K562 (cell line): ENCODE measurements at regions not wholly inside any gene's neighbourhood (a gene's known extent, or its start where the extent isn't known, plus 50 kb on each side); places are given as distances from the start of the nearest gene placed in this dataset.

Experiments
- FOS ChIP-seq: IDR thresholded peaks from 3 replicates; pipeline ENCODE4 v1.6.1; 2011; ENCODE audit not compliant: insufficient read length; ENCODE audit errors: extremely low read depth
- HNRNPLL ChIP-seq: fragments of 200-400 bp; formaldehyde crosslinking; IDR thresholded peaks from 2 replicates; pipeline ENCODE4 v1.6.1; 2017; ENCODE audit warnings: low read length, low read depth, mild to moderate bottlenecking; ENCODE audit not compliant: poor library complexity, severe bottlenecking
- JUND ChIP-seq, 2 experiments: IDR thresholded peaks; 2 replicates in 1 of 2; 3 replicates in 1 of 2; pipeline ENCODE4 v1.6.1; 2011; ENCODE audit warnings: borderline replicate concordance in 2 of 2, low read depth in 2 of 2, low read length in 2 of 2, improper control_type of control experiment in 1 of 2, missing biosample characterization in 1 of 2, missing genetic modification characterization in 1 of 2, missing genetic modification reagents in 1 of 2
- POLR2A ChIP-seq: fragments of 450-650 bp; conservative IDR thresholded peaks from 2 replicates; pipeline ENCODE4 v1.6.1; 2016
- TEAD2 ChIP-seq: fragments of 450-650 bp; IDR thresholded peaks from 2 replicates; pipeline ENCODE4 v1.6.1; 2016; ENCODE audit warnings: missing genetic modification characterization, control low read depth, missing compliant biosample characterization
- TEAD4 ChIP-seq, 2 experiments: sonication (generic) in 1 of 2; formaldehyde crosslinking in 1 of 2; IDR thresholded peaks; 2 replicates each; pipeline versions ENCODE4 v1.6.1 to v1.8.0; 2012 to 2022; ENCODE audit warnings: borderline replicate concordance in 1 of 2, inconsistent platforms in 1 of 2, low read length in 1 of 2, mild to moderate bottlenecking in 1 of 2, missing genetic modification reagents in 1 of 2
- ZFPM2 ChIP-seq: fragments of 250-450 bp; sonication (Bioruptor Pico); IDR thresholded peaks from 2 replicates; pipeline ENCODE4 v1.5.1; 2022; ENCODE audit warnings: mild to moderate bottlenecking
- ZNF507 ChIP-seq: conservative IDR thresholded peaks from 2 replicates; pipeline ENCODE4 v1.6.1; 2017; ENCODE audit warnings: missing genetic modification characterization, missing compliant biosample characterization
- ZNF512 ChIP-seq: IDR thresholded peaks from 2 replicates; pipeline ENCODE4 v1.6.1; 2016; ENCODE audit warnings: missing genetic modification characterization, missing compliant biosample characterization
- ZNF57 ChIP-seq: fragments of 450-650 bp; formaldehyde crosslinking; IDR thresholded peaks from 2 replicates; pipeline ENCODE4 v1.4.0; 2020; ENCODE audit warnings: mild to moderate bottlenecking, moderate library complexity
- ZNF586 ChIP-seq: fragments of 450-650 bp; formaldehyde crosslinking; conservative IDR thresholded peaks from 2 replicates; pipeline ENCODE4 v1.4.0; 2020; ENCODE audit warnings: mild to moderate bottlenecking, moderate library complexity
- TF ChIP-seq, protein P1 (sequence below), 3 experiments: IDR thresholded peaks in 2 of 3; conservative IDR thresholded peaks in 1 of 3; 2 replicates each; pipeline ENCODE4 v1.5.1; 2011 to 2012; ENCODE audit warnings: low read length in 3 of 3, mild to moderate bottlenecking in 3 of 3, control low read depth in 2 of 3, improper control_type of control experiment in 1 of 3, inconsistent platforms in 1 of 3, low read depth in 1 of 3, mixed read lengths in 1 of 3, moderate library complexity in 1 of 3; ENCODE audit not compliant: insufficient read depth in 2 of 3
- TF ChIP-seq, protein P2 (sequence below), 3 experiments: fragments of 200-800 bp in 1 of 3; fragments of 250-450 bp in 1 of 3; fragments of 450-650 bp in 1 of 3; sonication (Bioruptor Pico) in 1 of 3; sonication (Bioruptor generic) in 1 of 3; formaldehyde crosslinking in 1 of 3; IDR thresholded peaks; 2 replicates each; pipeline versions ENCODE4 v1.6.1 to v1.8.0; 2016 to 2022; ENCODE audit warnings: mild to moderate bottlenecking in 2 of 3, missing genetic modification characterization in 2 of 3, missing compliant biosample characterization in 1 of 3, moderate library complexity in 1 of 3

DNA sequence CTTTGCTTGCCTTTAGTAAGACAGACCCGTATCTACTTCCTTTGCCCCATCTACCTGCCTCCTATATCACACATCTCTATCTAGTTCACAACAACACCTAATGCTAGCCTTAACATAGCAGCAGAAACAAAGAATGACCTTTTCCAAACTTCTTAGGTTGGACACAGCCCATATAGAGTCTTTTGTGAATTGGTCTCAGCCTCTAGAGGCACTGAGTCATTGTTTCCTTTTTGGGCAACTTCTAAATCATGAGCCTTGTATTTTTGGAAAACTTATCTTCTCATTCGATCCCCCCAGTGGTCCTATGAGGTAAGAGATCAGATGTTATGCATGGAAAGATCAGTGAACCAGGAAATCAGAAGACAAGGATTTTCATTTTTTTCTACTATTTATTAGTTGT is 679.4 kb upstream of the USP24 start:
- TF ChIP-seq, protein P1, sequence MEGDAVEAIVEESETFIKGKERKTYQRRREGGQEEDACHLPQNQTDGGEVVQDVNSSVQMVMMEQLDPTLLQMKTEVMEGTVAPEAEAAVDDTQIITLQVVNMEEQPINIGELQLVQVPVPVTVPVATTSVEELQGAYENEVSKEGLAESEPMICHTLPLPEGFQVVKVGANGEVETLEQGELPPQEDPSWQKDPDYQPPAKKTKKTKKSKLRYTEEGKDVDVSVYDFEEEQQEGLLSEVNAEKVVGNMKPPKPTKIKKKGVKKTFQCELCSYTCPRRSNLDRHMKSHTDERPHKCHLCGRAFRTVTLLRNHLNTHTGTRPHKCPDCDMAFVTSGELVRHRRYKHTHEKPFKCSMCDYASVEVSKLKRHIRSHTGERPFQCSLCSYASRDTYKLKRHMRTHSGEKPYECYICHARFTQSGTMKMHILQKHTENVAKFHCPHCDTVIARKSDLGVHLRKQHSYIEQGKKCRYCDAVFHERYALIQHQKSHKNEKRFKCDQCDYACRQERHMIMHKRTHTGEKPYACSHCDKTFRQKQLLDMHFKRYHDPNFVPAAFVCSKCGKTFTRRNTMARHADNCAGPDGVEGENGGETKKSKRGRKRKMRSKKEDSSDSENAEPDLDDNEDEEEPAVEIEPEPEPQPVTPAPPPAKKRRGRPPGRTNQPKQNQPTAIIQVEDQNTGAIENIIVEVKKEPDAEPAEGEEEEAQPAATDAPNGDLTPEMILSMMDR (IDR thresholded peaks at IDR 0.05 in 2 of 3, conservative IDR thresholded peaks at IDR 0.05 in 1 of 3; ENCODE audit: insufficient read depth in 2 of 3, low read depth in 1 of 3, low read length in 3 of 3) = no peak
- TF ChIP-seq ZNF512 (no peak), ZNF507 (tag) (no peak), JUND (IDR thresholded peaks at IDR 0.05; ENCODE audit: borderline replicate concordance, low read depth, low read length) (no peak), JUND (tag; IDR thresholded peaks at IDR 0.05; ENCODE audit: borderline replicate concordance, low read depth, low read length) (no peak), TEAD2 (no peak), HNRNPLL (no peak), POLR2A (no peak), FOS (no peak), ZNF57 (CRISPR knock-in tag) (no peak), TEAD4 (IDR thresholded peaks at IDR 0.05; ENCODE audit: low read length) (no peak), TEAD4 (CRISPR knock-in tag; IDR thresholded peaks at IDR 0.05; ENCODE audit: borderline replicate concordance) (no peak), ZFPM2 (no peak), ZNF586 (CRISPR knock-in tag) (no peak)
- TF ChIP-seq, protein P2, sequence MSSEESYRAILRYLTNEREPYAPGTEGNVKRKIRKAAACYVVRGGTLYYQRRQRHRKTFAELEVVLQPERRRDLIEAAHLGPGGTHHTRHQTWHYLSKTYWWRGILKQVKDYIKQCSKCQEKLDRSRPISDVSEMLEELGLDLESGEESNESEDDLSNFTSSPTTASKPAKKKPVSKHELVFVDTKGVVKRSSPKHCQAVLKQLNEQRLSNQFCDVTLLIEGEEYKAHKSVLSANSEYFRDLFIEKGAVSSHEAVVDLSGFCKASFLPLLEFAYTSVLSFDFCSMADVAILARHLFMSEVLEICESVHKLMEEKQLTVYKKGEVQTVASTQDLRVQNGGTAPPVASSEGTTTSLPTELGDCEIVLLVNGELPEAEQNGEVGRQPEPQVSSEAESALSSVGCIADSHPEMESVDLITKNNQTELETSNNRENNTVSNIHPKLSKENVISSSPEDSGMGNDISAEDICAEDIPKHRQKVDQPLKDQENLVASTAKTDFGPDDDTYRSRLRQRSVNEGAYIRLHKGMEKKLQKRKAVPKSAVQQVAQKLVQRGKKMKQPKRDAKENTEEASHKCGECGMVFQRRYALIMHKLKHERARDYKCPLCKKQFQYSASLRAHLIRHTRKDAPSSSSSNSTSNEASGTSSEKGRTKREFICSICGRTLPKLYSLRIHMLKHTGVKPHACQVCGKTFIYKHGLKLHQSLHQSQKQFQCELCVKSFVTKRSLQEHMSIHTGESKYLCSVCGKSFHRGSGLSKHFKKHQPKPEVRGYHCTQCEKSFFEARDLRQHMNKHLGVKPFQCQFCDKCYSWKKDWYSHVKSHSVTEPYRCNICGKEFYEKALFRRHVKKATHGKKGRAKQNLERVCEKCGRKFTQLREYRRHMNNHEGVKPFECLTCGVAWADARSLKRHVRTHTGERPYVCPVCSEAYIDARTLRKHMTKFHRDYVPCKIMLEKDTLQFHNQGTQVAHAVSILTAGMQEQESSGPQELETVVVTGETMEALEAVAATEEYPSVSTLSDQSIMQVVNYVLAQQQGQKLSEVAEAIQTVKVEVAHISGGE (CRISPR knock-in tag; IDR thresholded peaks at IDR 0.05) = no peak
